ENCODE measurements at regions not wholly inside any gene's neighbourhood (a gene's known extent, or its start where the extent isn't known, plus 50 kb on each side); places are given as distances from the start of the nearest gene placed in this dataset.

DNA sequence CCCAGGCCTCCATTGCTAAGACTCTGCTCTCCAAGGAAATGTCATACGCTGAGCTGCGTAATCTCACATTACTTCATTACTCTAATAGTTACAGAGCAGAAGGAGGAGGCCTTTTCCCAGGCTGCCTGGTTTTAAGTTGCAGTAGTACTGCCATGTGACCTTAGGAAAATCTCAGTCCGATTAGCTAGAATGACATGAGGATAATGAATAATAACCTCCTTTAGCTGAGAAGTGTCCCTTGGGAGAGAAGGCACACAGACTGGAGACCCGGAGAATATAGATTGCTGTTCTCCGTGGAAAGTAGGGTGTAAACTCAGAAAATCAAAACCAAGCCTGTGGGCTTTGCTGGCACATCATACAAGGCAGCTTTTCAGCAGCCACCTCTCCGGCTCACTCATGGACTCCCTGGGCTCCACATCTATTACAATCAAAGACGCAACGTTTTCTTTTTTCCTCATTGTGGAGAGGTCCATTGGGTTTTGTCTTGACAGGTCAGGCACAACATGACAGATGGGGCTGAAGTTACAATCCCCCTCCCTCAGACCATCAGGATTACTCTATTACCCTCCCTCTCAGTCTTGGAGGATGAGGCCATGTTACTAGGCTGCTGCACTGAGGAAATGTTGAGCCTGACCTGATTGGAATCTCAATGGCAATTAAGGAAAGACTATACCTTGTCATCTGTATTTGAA, 134.8 kb upstream of the MB21D2 start:
- TF ChIP-seq, protein P1, sequence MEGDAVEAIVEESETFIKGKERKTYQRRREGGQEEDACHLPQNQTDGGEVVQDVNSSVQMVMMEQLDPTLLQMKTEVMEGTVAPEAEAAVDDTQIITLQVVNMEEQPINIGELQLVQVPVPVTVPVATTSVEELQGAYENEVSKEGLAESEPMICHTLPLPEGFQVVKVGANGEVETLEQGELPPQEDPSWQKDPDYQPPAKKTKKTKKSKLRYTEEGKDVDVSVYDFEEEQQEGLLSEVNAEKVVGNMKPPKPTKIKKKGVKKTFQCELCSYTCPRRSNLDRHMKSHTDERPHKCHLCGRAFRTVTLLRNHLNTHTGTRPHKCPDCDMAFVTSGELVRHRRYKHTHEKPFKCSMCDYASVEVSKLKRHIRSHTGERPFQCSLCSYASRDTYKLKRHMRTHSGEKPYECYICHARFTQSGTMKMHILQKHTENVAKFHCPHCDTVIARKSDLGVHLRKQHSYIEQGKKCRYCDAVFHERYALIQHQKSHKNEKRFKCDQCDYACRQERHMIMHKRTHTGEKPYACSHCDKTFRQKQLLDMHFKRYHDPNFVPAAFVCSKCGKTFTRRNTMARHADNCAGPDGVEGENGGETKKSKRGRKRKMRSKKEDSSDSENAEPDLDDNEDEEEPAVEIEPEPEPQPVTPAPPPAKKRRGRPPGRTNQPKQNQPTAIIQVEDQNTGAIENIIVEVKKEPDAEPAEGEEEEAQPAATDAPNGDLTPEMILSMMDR (IDR thresholded peaks at IDR 0.05), result no peak
- TF ChIP-seq POLR2A (IDR thresholded peaks at IDR 0.05) (no peak), EP300 (IDR thresholded peaks at IDR 0.05) (no peak)
